Nephron progenitor cell (in vitro differentiated cells): ENCODE measurements at regions not wholly inside any gene's neighbourhood (a gene's known extent, or its start where the extent isn't known, plus 50 kb on each side); places are given as distances from the start of the nearest gene placed in this dataset.

Source experiments
- DNase-seq: peaks from one replicate; pipeline ENCODE4 v3.0.0; 2021
- H3K27ac Mint-ChIP-seq: 2 replicates; pipeline ENCODE4 v1.8.0; 2021; ENCODE audit warnings: mild to moderate bottlenecking, moderate library complexity, mixed read lengths
- H3K27me3 Mint-ChIP-seq: 2 replicates; pipeline ENCODE4 v1.8.0; 2021; ENCODE audit warnings: mild to moderate bottlenecking, low read depth, mixed read lengths; ENCODE audit not compliant: poor library complexity
- H3K36me3 Mint-ChIP-seq: 2 replicates; pipeline ENCODE4 v1.8.0; 2021; ENCODE audit warnings: low read depth, mixed read lengths
- H3K4me1 Mint-ChIP-seq: 2 replicates; pipeline ENCODE4 v1.8.0; 2021; ENCODE audit warnings: mixed read lengths
- H3K4me3 Mint-ChIP-seq: 2 replicates; pipeline ENCODE4 v1.8.0; 2021; ENCODE audit warnings: mild to moderate bottlenecking, moderate library complexity, mixed read lengths
- H3K9me3 Mint-ChIP-seq: 2 replicates; pipeline ENCODE4 v1.8.0; 2021; ENCODE audit warnings: mild to moderate bottlenecking, moderate library complexity, mixed read lengths
- TF ChIP-seq, protein P1 (sequence below): fragments of 200-600 bp; sonication (generic); IDR thresholded peaks from 2 replicates; pipeline ENCODE4 v1.5.0; 2021; ENCODE audit warnings: antibody characterized with exemption

DNA sequence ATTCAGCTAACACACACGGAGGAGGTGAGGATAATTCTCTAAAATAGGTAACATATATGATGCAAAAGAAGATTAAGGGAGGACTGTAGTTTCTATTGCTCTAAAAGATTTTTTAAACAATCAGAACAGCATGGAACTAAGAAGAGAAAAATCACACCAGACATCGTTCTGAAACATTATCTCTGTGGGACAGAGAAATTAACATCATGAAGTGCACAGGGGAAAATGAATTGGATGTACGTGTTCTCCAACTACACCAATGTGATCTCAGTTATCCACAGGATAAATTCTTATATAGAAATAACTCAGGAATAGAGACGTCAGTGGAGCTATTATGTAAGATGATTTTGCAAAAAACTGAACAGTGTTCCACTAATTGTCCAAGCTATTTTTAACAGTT is 614.1 kb upstream of the HS3ST1 start:
- TF ChIP-seq, protein P1, sequence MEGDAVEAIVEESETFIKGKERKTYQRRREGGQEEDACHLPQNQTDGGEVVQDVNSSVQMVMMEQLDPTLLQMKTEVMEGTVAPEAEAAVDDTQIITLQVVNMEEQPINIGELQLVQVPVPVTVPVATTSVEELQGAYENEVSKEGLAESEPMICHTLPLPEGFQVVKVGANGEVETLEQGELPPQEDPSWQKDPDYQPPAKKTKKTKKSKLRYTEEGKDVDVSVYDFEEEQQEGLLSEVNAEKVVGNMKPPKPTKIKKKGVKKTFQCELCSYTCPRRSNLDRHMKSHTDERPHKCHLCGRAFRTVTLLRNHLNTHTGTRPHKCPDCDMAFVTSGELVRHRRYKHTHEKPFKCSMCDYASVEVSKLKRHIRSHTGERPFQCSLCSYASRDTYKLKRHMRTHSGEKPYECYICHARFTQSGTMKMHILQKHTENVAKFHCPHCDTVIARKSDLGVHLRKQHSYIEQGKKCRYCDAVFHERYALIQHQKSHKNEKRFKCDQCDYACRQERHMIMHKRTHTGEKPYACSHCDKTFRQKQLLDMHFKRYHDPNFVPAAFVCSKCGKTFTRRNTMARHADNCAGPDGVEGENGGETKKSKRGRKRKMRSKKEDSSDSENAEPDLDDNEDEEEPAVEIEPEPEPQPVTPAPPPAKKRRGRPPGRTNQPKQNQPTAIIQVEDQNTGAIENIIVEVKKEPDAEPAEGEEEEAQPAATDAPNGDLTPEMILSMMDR: no peak
- Mint-ChIP-seq H3K4me3 (no peak overlapping the region), H3K36me3 (no peaks in the 10 kb centered on the region), H3K9me3 (peaks cover 35% of the 10 kb centered on the region), H3K4me1 (no peaks in the 10 kb centered on the region), H3K27me3 (peaks cover 4% of the 10 kb centered on the region), H3K27ac (no peak overlapping the region)
- DNase-seq: no peak

DNA sequence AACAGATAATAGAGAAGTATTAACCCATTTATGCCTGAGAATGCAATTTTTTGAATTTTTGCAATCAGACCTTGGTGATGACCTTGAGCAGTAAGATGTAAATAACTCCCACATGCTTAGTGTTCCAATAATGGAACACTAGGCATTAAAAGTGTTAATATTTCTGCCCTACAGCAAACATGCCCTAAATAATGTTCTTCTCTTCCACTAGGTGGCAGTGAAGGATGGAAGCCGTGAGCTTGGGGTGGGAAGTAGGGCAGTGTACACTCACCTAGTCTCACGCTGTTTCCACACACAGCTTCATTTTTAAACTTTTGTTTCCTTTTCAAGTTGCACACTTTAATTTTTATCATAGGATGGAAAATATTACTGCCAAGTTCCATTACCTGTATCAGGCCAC is 613.1 kb upstream of the HS3ST1 start:
- TF ChIP-seq, protein P1: peak; percentile 52
- H3K27me3 Mint-ChIP-seq: peaks cover 4% of the 10 kb centered on the region
- H3K9me3 Mint-ChIP-seq: peaks cover 36% of the 10 kb centered on the region
- H3K27ac Mint-ChIP-seq: no peak overlapping the region
- H3K36me3 Mint-ChIP-seq: no peaks in the 10 kb centered on the region
- peak; percentile 5 for DNase-seq
- no peaks in the 10 kb centered on the region for H3K4me1 Mint-ChIP-seq
- H3K4me3 Mint-ChIP-seq: no peak overlapping the region

- no peak overlapping the region for H3K4me3 Mint-ChIP-seq
- DNase-seq: no peak
- H3K27ac Mint-ChIP-seq: no peak overlapping the region
- H3K27me3 Mint-ChIP-seq: peaks cover 8% of the 10 kb centered on the region
- H3K4me1 Mint-ChIP-seq: no peaks in the 10 kb centered on the region
- H3K36me3 Mint-ChIP-seq: no peaks in the 10 kb centered on the region
- H3K9me3 Mint-ChIP-seq: peaks cover 36% of the 10 kb centered on the region
- TF ChIP-seq, protein P1: no peak
Observed at GRCh38 chr4:12036450-12036849, 607.8 kb upstream of the HS3ST1 start.

DNA sequence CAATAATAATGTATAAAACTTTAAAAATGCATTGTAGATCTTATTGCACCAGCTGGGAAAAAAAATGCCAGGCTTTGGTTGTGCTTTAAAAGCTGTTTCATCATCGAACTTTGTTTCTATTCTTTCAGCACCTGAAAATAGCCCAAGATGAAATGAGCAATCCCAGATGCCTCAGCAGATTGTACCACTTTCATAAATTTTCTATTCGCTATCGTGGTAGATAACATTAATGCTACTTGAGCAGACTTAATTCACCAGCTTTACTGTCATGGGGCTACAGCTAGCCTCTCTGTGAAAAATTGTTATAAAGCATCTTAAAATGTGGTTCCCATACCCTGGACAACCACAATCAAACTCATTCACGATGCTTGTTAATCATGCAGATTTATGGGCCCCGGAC is 599.6 kb upstream of the HS3ST1 start:
- Mint-ChIP-seq H3K9me3 (no peaks in the 10 kb centered on the region), H3K27me3 (peaks cover 7% of the 10 kb centered on the region), H3K4me3 (no peak overlapping the region), H3K4me1 (no peaks in the 10 kb centered on the region), H3K36me3 (no peaks in the 10 kb centered on the region), H3K27ac (no peak overlapping the region)
- TF ChIP-seq, protein P1: no peak
- no peak for DNase-seq

DNA sequence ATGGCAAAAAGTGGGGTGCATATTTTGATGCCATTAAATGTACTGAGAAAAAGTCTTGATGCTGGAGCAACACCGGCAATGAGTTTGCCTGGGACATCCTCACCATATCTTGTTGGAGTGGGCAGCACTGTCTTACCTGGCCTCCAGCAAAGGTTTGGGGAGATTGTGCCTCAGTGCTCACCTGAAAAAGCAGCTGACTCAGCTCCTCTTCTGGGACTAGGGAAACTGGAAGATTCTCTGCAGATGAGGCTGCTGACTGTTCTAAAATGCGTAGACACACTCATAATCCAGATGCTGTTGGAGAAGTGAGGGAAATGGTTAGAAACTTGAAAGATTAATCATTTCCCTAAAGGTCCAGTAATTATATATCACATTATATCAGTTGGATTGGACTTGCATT is 593.7 kb upstream of the HS3ST1 start:
- Mint-ChIP-seq H3K9me3 (peaks cover 17% of the 10 kb centered on the region), H3K36me3 (no peaks in the 10 kb centered on the region), H3K4me3 (no peak overlapping the region), H3K27me3 (peaks cover 4% of the 10 kb centered on the region), H3K4me1 (no peaks in the 10 kb centered on the region), H3K27ac (no peak overlapping the region)
- TF ChIP-seq, protein P1: no peak
- DNase-seq: no peak

GRCh38 chr4:12016729-12017128 is 588.0 kb upstream of the HS3ST1 start:
- Mint-ChIP-seq H3K9me3 (peaks cover 39% of the 10 kb centered on the region), H3K4me3 (no peak overlapping the region), H3K36me3 (no peaks in the 10 kb centered on the region), H3K27ac (no peak overlapping the region), H3K27me3 (no peaks in the 10 kb centered on the region), H3K4me1 (no peaks in the 10 kb centered on the region)
- no peak for DNase-seq
- TF ChIP-seq, protein P1: no peak
